H9 (cell line): ENCODE measurements at regions not wholly inside any gene's neighbourhood (a gene's known extent, or its start where the extent isn't known, plus 50 kb on each side); places are given as distances from the start of the nearest gene placed in this dataset.

Source experiments
- DNase-seq: peaks from one replicate; pipeline ENCODE4 v3.0.0-alpha.2; 2017
- H2AFZ ChIP-seq: one replicate; pipeline ENCODE4 v1.6.1; 2013; ENCODE audit warnings: mild to moderate bottlenecking, low read length, control low read depth, moderate library complexity
- H2AK5ac ChIP-seq: 2 replicates; pipeline ENCODE4 v1.6.1; 2013; ENCODE audit warnings: low read length, control low read depth, mixed read lengths; ENCODE audit not compliant: insufficient read length
- H2BK120ac ChIP-seq: one replicate; pipeline ENCODE4 v1.6.1; 2013; ENCODE audit warnings: low read depth, mild to moderate bottlenecking, low read length, control low read depth, inconsistent platforms; ENCODE audit not compliant: poor library complexity, severe bottlenecking
- H2BK12ac ChIP-seq: 2 replicates; pipeline ENCODE4 v1.6.1; 2013; ENCODE audit warnings: low read length, control low read depth, mixed read lengths, low read depth; ENCODE audit not compliant: insufficient read length
- H2BK15ac ChIP-seq: 2 replicates; pipeline ENCODE4 v1.6.1; 2013; ENCODE audit warnings: low read depth, low read length, control low read depth
- H2BK20ac ChIP-seq: one replicate; pipeline ENCODE4 v1.6.1; 2013; ENCODE audit warnings: low read depth, mild to moderate bottlenecking, low read length, control low read depth, inconsistent platforms; ENCODE audit not compliant: poor library complexity, severe bottlenecking
- H2BK5ac ChIP-seq: 2 replicates; pipeline ENCODE4 v1.6.1; 2013; ENCODE audit warnings: low read length, control low read depth, mixed read lengths; ENCODE audit not compliant: insufficient read length
- H3K14ac ChIP-seq: 2 replicates; pipeline ENCODE4 v1.6.1; 2013; ENCODE audit warnings: low read length, control low read depth; ENCODE audit not compliant: insufficient read depth
- H3K18ac ChIP-seq: 2 replicates; pipeline ENCODE4 v1.6.1; 2013; ENCODE audit warnings: low read depth, mild to moderate bottlenecking, mixed read lengths, low read length, control low read depth; ENCODE audit not compliant: insufficient read length
- H3K23ac ChIP-seq: 2 replicates; pipeline ENCODE4 v1.6.1; 2013; ENCODE audit warnings: low read length, control low read depth, mixed read lengths, low read depth; ENCODE audit not compliant: insufficient read length
- H3K23me2 ChIP-seq: 2 replicates; pipeline ENCODE4 v1.6.1; 2013; ENCODE audit warnings: low read depth, mild to moderate bottlenecking, mixed read lengths, low read length, control low read depth; ENCODE audit not compliant: insufficient read length, poor library complexity, severe bottlenecking
- H3K27ac ChIP-seq: 2 replicates; pipeline ENCODE4 v1.5.1; 2013; ENCODE audit warnings: low read length, control low read depth, mixed read lengths, low read depth; ENCODE audit not compliant: insufficient read length
- H3K27me3 ChIP-seq: 2 replicates; pipeline ENCODE4 v1.6.1; 2013; ENCODE audit warnings: low read length, control low read depth, inconsistent platforms; ENCODE audit not compliant: insufficient read depth
- H3K4ac ChIP-seq: 2 replicates; pipeline ENCODE4 v1.6.1; 2013; ENCODE audit warnings: low read depth, mild to moderate bottlenecking, control low read depth, inconsistent platforms, low read length, moderate library complexity
- H3K4me1 ChIP-seq: 2 replicates; pipeline ENCODE4 v1.6.1; 2013; ENCODE audit warnings: low read length, control low read depth, inconsistent platforms; ENCODE audit not compliant: insufficient read depth
- H3K4me2 ChIP-seq: 2 replicates; pipeline ENCODE4 v1.6.1; 2013; ENCODE audit warnings: low read length, control low read depth, mixed read lengths; ENCODE audit not compliant: insufficient read length, insufficient read depth
- H3K56ac ChIP-seq: 2 replicates; pipeline ENCODE4 v1.6.1; 2013; ENCODE audit warnings: low read depth, mild to moderate bottlenecking, mixed read lengths, low read length, control low read depth; ENCODE audit not compliant: insufficient read length
- H3K79me1 ChIP-seq: 2 replicates; pipeline ENCODE4 v1.6.1; 2013; ENCODE audit warnings: low read depth, mild to moderate bottlenecking, moderate library complexity, low read length, control low read depth, inconsistent platforms; ENCODE audit not compliant: insufficient read depth, poor library complexity, severe bottlenecking
- H3K79me2 ChIP-seq: 2 replicates; pipeline ENCODE4 v1.6.1; 2013; ENCODE audit warnings: low read length, control low read depth, inconsistent platforms; ENCODE audit not compliant: insufficient read depth
- H3K9ac ChIP-seq: 2 replicates; pipeline ENCODE4 v1.6.1; 2013; ENCODE audit warnings: low read length, control low read depth, mixed read lengths; ENCODE audit not compliant: insufficient read length; ENCODE audit errors: extremely low read depth
- H3K9me3 ChIP-seq: one replicate; pipeline ENCODE4 v1.6.1; 2013; ENCODE audit warnings: low read depth, low read length, inconsistent platforms; ENCODE audit not compliant: control insufficient read depth
- H3T11ph ChIP-seq: one replicate; pipeline ENCODE4 v1.6.1; 2013; ENCODE audit warnings: mild to moderate bottlenecking, low read length, control low read depth, inconsistent platforms
- H4K20me1 ChIP-seq: one replicate; pipeline ENCODE4 v1.6.1; 2013; ENCODE audit not compliant: control insufficient read depth, insufficient read length, insufficient read depth
- H4K5ac ChIP-seq: 2 replicates; pipeline ENCODE4 v1.6.1; 2013; ENCODE audit warnings: low read depth, mild to moderate bottlenecking, mixed read lengths, low read length, control low read depth; ENCODE audit not compliant: insufficient read length
- H4K8ac ChIP-seq: replicated peaks from 2 replicates; pipeline ENCODE4 v1.6.1; 2013; ENCODE audit warnings: low read length, control low read depth, mixed read lengths, low read depth; ENCODE audit not compliant: insufficient read length
- H4K91ac ChIP-seq: 2 replicates; pipeline ENCODE4 v1.6.1; 2013; ENCODE audit warnings: low read depth, mild to moderate bottlenecking, moderate library complexity, mixed read lengths, low read length, control low read depth; ENCODE audit not compliant: insufficient read length
- H3K27ac Mint-ChIP-seq, 3 experiments: 2 replicates in 2 of 3; 3 replicates in 1 of 3; pipeline ENCODE4 v1.8.0; 2020 to 2021; ENCODE audit warnings: mixed read lengths in 3 of 3, mild to moderate bottlenecking in 1 of 3, moderate library complexity in 1 of 3
- H3K27me3 Mint-ChIP-seq: 2 replicates; pipeline ENCODE4 v1.8.0; 2021; ENCODE audit warnings: low read depth, mild to moderate bottlenecking, moderate library complexity, mixed read lengths
- H3K36me3 Mint-ChIP-seq, 3 experiments: 2 replicates in 2 of 3; 3 replicates in 1 of 3; pipeline ENCODE4 v1.8.0; 2020 to 2021; ENCODE audit warnings: low read depth in 3 of 3, mixed read lengths in 3 of 3; ENCODE audit not compliant: insufficient read depth in 1 of 3
- H3K4me1 Mint-ChIP-seq, 2 experiments: 2 replicates each; pipeline ENCODE4 v1.8.0; 2020; ENCODE audit warnings: mixed read lengths in 2 of 2
- H3K4me3 Mint-ChIP-seq, 2 experiments: 2 replicates in 1 of 2; 3 replicates in 1 of 2; pipeline ENCODE4 v1.8.0; 2020 to 2021; ENCODE audit warnings: mild to moderate bottlenecking in 2 of 2, mixed read lengths in 2 of 2, moderate library complexity in 1 of 2
- H3K9me3 Mint-ChIP-seq, 2 experiments: 2 replicates in 1 of 2; 3 replicates in 1 of 2; pipeline ENCODE4 v1.8.0; 2020; ENCODE audit warnings: mild to moderate bottlenecking in 2 of 2, mixed read lengths in 2 of 2, moderate library complexity in 1 of 2
- TF ChIP-seq, protein P1 (sequence below): fragments of 200-600 bp; sonication (generic); conservative IDR thresholded peaks from 3 replicates; pipeline ENCODE4 v1.8.0; 2021; ENCODE audit warnings: antibody characterized with exemption, mild to moderate bottlenecking

DNA sequence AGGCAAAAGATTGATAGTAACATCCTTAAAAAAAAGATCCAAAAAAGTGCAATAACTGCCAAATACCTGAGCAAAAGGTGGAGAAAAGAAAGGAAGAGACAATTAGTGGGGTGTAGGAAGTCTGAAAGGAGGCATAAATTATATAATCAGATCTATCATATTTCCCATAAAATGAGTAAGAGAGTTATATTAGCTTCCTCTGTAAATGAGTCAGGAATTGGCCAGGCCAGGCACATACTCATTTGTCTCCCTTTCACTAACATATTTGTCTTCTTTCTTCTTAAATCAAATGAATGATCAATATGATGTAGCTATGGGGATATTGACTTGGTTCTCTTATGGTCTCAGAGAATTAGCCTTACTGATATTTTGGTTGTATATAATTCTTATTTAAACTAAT is 292.3 kb upstream of the CADM2 start:
- Histone ChIP-seq H3K79me1 (no peaks in the 10 kb centered on the region), H4K8ac (no peak overlapping the region), H3K4ac (no peak overlapping the region), H3T11ph (no peak overlapping the region), H2AFZ (no peak overlapping the region), H3K27ac (no peak overlapping the region), H3K23me2 (no peaks in the 10 kb centered on the region), H3K14ac (no peak overlapping the region), H4K20me1 (no peaks in the 10 kb centered on the region), H4K5ac (no peak overlapping the region), H3K27me3 (no peaks in the 10 kb centered on the region), H3K18ac (no peak overlapping the region), H3K9ac (no peak overlapping the region), H2BK120ac (no peak overlapping the region), H3K23ac (no peak overlapping the region), H2BK5ac (no peak overlapping the region), H3K56ac (no peak overlapping the region), H3K4me1 (no peaks in the 10 kb centered on the region), H2AK5ac (no peak overlapping the region), H3K79me2 (no peaks in the 10 kb centered on the region), H4K91ac (no peak overlapping the region), H2BK20ac (no peak overlapping the region), H2BK15ac (no peak overlapping the region), H2BK12ac (no peak overlapping the region), H3K9me3 (no peaks in the 10 kb centered on the region), H3K4me2 (no peak overlapping the region)
- peaks cover 0 to 6% of the 10 kb centered on the region in 2 experiments; a peak in 1 of 5 replicates for H3K9me3 Mint-ChIP-seq
- no peak overlapping the region for H3K4me3 Mint-ChIP-seq
- H3K4me1 Mint-ChIP-seq, result 0 out of 4 replicates have a peak, but pooled peaks cover 0 to 3% of the 10 kb centered on the region in 2 experiments
- no peak overlapping the region for H3K27ac Mint-ChIP-seq
- TF ChIP-seq, protein P1, sequence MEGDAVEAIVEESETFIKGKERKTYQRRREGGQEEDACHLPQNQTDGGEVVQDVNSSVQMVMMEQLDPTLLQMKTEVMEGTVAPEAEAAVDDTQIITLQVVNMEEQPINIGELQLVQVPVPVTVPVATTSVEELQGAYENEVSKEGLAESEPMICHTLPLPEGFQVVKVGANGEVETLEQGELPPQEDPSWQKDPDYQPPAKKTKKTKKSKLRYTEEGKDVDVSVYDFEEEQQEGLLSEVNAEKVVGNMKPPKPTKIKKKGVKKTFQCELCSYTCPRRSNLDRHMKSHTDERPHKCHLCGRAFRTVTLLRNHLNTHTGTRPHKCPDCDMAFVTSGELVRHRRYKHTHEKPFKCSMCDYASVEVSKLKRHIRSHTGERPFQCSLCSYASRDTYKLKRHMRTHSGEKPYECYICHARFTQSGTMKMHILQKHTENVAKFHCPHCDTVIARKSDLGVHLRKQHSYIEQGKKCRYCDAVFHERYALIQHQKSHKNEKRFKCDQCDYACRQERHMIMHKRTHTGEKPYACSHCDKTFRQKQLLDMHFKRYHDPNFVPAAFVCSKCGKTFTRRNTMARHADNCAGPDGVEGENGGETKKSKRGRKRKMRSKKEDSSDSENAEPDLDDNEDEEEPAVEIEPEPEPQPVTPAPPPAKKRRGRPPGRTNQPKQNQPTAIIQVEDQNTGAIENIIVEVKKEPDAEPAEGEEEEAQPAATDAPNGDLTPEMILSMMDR, result no peak
- no peak for DNase-seq
- peaks cover 1% of the 10 kb centered on the region; the same call in 1 of the 2 replicates for H3K27me3 Mint-ChIP-seq
- 0 out of 7 replicates have a peak, but pooled peaks cover 0 to 4% (median 0%) of the 10 kb centered on the region in 3 experiments for H3K36me3 Mint-ChIP-seq
